MM.1S (cell line): ENCODE measurements at regions not wholly inside any gene's neighbourhood (a gene's known extent, or its start where the extent isn't known, plus 50 kb on each side); places are given as distances from the start of the nearest gene placed in this dataset.

Source experiments
- EZH2 ChIP-seq: fragments of 300-600 bp; sonication (generic); optimal IDR thresholded peaks from 2 replicates; pipeline ENCODE3; 2017; ENCODE audit warnings: low read depth, mild to moderate bottlenecking, antibody characterized with exemption, low read length, mixed read lengths
- TF ChIP-seq, protein P1 (sequence below): fragments of 300-600 bp; sonication (generic); IDR thresholded peaks from 2 replicates; pipeline ENCODE4 v1.5.1; 2016; ENCODE audit warnings: antibody characterized with exemption, low read length, mixed read lengths

DNA sequence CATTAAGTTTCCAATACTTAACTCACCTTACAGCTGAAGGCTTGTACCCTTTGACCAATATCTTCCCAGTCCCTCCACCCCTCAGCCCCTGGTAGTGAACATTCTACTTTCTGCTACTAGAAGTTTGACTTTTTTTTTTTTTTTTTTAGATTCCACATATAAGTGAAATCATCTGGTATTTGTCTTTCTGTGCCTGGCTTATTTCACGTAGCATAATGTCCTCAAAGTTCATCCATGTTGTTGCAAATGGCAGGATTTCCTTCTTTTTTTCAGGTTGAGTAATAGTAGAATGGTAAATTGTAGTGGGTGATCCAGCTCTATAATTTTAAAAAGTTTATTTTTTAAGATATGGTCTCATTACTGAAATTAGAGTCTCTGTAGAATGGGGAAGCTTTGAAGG, 316.0 kb downstream of the MTX2 start:
- TF ChIP-seq, protein P1, sequence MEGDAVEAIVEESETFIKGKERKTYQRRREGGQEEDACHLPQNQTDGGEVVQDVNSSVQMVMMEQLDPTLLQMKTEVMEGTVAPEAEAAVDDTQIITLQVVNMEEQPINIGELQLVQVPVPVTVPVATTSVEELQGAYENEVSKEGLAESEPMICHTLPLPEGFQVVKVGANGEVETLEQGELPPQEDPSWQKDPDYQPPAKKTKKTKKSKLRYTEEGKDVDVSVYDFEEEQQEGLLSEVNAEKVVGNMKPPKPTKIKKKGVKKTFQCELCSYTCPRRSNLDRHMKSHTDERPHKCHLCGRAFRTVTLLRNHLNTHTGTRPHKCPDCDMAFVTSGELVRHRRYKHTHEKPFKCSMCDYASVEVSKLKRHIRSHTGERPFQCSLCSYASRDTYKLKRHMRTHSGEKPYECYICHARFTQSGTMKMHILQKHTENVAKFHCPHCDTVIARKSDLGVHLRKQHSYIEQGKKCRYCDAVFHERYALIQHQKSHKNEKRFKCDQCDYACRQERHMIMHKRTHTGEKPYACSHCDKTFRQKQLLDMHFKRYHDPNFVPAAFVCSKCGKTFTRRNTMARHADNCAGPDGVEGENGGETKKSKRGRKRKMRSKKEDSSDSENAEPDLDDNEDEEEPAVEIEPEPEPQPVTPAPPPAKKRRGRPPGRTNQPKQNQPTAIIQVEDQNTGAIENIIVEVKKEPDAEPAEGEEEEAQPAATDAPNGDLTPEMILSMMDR = no peak
- TF ChIP-seq EZH2 = no peak
